ENCODE measurements at regions not wholly inside any gene's neighbourhood (a gene's known extent, or its start where the extent isn't known, plus 50 kb on each side); places are given as distances from the start of the nearest gene placed in this dataset.

DNA sequence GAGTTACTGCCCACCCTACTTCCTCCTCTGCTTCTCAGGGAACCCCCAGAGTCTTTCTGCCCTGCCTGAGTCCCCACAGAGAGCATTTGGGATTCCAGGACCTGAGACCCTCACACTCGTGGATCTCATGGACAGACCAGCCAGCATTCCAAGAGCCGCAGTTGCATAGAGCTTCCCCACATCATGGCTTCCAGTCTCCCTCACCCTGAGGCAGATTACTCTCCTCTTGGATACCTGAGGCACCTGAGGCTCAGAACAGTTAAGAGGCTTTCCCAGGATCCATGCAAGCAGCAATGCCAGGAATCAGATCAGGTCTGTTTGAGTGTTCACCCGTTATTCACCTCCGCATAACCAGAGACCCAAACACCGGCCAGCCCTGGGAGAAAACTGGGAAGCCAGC is 102.2 kb downstream of the TRIM29 start:
- TF ChIP-seq, protein P1, sequence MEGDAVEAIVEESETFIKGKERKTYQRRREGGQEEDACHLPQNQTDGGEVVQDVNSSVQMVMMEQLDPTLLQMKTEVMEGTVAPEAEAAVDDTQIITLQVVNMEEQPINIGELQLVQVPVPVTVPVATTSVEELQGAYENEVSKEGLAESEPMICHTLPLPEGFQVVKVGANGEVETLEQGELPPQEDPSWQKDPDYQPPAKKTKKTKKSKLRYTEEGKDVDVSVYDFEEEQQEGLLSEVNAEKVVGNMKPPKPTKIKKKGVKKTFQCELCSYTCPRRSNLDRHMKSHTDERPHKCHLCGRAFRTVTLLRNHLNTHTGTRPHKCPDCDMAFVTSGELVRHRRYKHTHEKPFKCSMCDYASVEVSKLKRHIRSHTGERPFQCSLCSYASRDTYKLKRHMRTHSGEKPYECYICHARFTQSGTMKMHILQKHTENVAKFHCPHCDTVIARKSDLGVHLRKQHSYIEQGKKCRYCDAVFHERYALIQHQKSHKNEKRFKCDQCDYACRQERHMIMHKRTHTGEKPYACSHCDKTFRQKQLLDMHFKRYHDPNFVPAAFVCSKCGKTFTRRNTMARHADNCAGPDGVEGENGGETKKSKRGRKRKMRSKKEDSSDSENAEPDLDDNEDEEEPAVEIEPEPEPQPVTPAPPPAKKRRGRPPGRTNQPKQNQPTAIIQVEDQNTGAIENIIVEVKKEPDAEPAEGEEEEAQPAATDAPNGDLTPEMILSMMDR (IDR thresholded peaks at IDR 0.05; ENCODE audit: insufficient read depth, low read depth, low read length): no peak
- TF ChIP-seq EZH2 (IDR thresholded peaks at IDR 0.05; ENCODE audit: insufficient read depth, low read length): no peak

Data from astrocyte (in vitro differentiated cells and primary cell).